ENCODE measurements at regions not wholly inside any gene's neighbourhood (a gene's known extent, or its start where the extent isn't known, plus 50 kb on each side); places are given as distances from the start of the nearest gene placed in this dataset.
"Not testable (repeated sequence)": the region's sequence is repeated elsewhere in the genome, so short reads cannot be mapped to it uniquely, and the experiment has no call there.

DNA sequence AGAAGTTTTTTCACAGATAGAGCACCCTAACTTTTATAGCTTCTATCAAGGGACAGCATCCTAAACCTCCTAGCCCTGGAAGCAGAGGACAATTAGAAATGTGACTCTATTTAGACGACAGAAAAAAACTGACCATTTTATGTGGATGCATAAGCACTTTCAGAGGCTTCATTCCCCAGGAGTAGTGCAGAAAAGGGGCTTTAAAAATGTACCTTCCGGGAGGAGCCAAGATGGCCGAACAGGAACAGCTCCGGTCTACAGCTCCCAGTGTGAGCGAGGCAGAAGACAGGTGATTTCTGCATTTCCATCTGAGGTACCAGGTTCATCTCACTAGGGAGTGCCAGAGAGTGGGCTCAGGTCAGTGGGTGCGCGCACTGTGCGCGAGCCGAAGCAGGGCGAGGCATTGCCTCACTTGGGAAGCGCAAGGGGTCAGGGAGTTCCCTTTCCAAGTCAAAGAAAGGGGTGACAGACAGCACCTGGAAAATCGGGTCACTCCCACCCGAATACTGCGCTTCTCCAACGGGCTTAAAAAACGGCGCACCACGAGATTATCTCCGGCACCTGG lies 416.4 kb upstream of the C1orf87 start:
- DNase-seq, result not testable (repeated sequence)

DNA sequence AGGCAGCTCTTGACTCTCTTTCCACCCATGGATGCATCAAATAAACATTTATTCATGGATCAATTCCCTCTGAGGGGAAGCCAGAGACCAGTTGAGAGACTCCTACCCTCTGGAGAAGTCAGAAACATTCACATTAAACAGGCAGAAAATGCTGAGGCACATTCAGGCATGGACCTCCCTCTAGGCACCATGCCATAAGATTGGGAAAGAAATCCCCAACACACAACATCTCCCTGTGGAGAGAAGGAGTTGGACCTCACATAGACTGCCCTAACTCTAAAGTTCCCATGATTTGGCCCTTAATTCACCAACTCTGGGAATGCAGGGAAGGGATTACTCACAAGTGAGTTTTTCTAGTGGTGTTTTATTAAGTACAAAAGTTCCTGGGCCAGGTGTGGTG lies 415.3 kb upstream of the C1orf87 start:
- DNase-seq, result no peak

GRCh38 chr1:60487565-60488345 lies 414.2 kb upstream of the C1orf87 start:
- no peak for DNase-seq

DNA sequence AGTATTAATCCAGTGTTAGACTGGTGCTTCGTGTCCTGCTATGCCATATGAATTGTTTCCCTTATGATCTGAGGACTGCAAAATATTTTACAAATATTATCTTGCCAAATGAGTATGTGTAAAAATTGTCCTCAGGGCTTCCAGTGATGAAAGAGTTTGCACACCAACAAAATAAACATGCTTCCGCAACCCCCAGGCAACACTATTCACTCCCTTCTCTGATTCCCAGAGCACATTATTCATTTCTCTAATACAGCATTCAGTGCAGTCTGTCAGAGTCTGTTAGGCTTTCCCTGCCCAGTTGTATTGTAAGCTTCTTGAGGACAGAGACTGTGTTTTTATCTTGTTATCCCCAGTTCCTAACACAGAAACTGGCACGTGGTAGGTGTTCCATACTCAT lies 409.9 kb upstream of the C1orf87 start:
- DNase-seq, result no peak

GRCh38 chr1:60470246-60470645 lies 396.7 kb upstream of the C1orf87 start:
- no peak for DNase-seq

GRCh38 chr1:60463786-60464185 lies 390.2 kb upstream of the C1orf87 start:
- no peak for DNase-seq

DNA sequence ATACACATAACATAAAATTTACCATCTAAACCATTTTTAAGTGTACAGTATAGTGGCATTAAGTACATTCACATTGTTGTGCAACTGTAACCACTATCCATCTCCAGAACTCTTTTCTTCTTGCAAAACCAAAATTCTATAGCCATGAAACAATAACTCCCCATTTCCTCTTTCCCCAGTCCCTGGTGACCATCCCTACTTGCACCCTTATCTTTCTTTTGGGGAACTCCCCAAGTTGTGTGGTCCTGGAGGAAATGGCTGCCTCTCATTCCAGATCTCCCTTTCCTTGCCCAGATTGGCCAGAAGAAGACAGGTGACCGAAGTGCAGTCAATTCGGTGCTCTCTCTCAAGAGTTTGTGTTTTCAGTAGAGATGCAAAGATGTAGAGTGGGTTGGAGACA lies 389.6 kb upstream of the C1orf87 start:
- DNase-seq, result no peak

- DNase-seq, result no peak
These were observed 388.5 kb upstream of the C1orf87 start for GRCh38 chr1:60461925-60462595.

GRCh38 chr1:60458111-60458510 lies 384.5 kb upstream of the C1orf87 start:
- DNase-seq, result no peak

- DNase-seq, result no peak
These were observed 376.3 kb upstream of the C1orf87 start for GRCh38 chr1:60449876-60450275.

DNA sequence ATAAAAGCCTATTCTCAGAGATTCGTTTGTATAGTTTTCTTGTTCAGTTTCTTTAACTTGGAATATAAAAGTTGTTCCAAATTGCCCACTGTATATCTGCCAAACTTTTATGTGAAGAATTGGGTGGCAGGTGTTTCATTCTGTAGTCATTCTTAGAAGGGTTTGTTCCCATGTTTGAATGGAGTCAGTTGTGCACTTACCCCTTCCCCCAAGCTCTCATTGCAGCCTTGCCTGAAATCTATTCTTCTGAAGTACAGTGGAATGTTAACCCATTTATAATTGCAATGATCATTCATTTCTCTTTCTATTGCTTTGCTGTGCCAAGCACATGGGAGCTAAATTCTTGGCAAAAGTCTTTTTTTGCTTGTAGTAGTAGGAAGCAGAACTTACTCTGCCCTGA lies 375.3 kb upstream of the C1orf87 start:
- DNase-seq, result no peak

GRCh38 chr1:60444680-60445079 lies 371.1 kb upstream of the C1orf87 start:
- no peak for DNase-seq

DNA sequence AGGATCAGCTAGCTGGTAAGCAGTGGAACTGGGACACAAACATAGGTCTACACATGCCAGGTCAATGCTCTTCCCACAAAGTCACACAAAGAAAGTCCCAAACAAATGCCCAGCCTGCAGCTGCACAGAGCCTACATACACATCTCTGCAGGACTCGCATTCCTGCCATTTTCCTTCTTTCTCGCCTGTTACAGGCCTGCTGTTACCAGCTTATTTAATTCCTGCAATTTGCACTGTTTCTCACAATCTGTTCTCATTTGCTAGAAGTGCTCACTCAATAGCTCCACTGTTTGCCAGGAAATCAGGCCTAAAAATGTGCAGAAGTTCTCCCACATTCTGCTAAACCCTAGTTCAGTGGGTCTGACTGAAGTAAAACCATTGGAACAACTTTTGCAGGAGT lies 362.6 kb upstream of the C1orf87 start:
- no peak for DNase-seq

DNA sequence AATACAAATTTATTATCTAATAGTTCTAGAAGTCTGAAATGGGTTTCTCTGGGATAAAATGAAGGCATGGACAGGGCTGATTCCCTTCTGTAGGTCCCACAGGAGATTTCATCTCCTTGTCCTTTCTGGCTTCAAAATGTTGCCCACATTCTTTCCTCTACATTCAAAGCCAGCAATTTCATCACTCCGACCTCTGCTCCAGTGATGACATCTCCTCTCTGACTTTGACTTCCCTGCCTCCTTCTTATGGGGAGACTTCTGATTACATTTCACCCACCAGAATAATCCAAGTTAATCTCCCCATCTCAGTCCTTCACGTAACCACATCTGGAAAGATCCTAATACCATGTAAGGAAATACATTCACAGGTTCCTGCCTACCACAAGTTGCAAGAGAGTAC lies 358.0 kb upstream of the C1orf87 start:
- DNase-seq, result no peak

GRCh38 chr1:60430375-60430774 lies 356.8 kb upstream of the C1orf87 start:
- DNase-seq, result no peak

DNA sequence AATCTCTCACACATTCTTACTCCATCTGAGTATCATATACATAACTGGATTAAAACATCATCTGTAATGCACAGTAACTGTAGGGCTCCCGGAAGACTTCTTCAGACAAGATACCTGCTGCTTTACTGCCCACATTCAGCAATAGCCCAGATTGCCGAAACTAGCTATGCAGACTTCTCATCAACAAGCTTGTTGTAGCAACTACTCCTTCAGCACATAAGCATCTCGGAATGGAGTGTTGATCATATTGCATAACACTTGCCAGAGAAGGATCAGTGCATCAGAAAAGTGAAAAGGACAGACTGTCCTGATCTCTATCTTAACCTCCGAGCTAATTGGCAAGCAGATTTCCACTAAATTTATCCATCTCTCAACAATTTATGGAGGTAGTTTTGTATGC lies 354.6 kb upstream of the C1orf87 start:
- DNase-seq, result no peak

DNA sequence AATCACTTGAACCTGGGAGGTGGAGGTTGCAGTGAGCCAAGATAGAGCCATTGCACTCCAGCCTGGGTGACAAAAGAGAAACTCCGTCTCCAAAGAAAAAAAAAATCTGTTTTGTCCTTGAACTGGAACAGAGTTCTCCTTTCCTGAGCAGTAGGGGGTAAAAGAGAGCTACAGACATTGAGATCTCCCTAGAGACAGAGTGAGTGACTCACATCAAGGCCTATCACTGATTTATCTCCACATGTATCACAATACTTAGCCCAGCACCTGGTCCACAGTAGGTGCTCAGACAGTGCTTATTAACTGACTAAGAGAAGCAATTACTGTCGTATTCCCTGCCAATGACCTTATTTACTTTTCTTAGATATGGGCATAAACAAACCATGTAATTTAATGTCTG lies 354.1 kb upstream of the C1orf87 start:
- no peak for DNase-seq

GRCh38 chr1:60427194-60427593 lies 353.6 kb upstream of the C1orf87 start:
- DNase-seq, result no peak

GRCh38 chr1:60425528-60425927 lies 352.0 kb upstream of the C1orf87 start:
- no peak for DNase-seq

- DNase-seq, result no peak
These were observed 349.7 kb upstream of the C1orf87 start for GRCh38 chr1:60423146-60423780.

GRCh38 chr1:60421965-60422364 lies 348.4 kb upstream of the C1orf87 start:
- DNase-seq, result no peak

GRCh38 chr1:60419023-60419422 lies 345.5 kb upstream of the C1orf87 start:
- DNase-seq, result no peak

DNA sequence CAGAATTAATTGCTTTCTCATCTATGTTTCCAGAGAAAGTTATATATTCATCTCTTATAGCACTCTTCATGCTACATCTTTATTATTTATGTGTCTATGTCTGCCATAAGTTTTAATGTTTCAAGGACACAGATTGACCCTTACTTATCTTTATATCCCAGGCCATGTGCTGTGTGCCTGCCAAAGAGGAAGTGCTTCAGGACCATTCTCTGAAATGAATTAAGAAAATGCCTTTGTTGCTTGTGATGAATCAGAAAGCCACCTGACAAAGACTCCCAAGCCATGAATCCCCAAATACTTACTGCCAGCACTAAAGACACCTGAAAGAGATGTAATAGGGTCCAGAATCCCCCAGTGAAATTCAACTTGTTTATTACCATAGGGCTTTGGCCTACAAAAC lies 342.1 kb upstream of the C1orf87 start:
- DNase-seq, result no peak

GRCh38 chr1:60413091-60413490 lies 339.5 kb upstream of the C1orf87 start:
- DNase-seq, result no peak
